PFSK-1 (cell line): ENCODE measurements at regions not wholly inside any gene's neighbourhood (a gene's known extent, or its start where the extent isn't known, plus 50 kb on each side); places are given as distances from the start of the nearest gene placed in this dataset.

ENCODE experiments used
- FOXP2 ChIP-seq: optimal IDR thresholded peaks from 2 replicates; pipeline ENCODE3; 2011; ENCODE audit warnings: borderline replicate concordance, control low read depth, inconsistent platforms; ENCODE audit not compliant: insufficient read depth; ENCODE audit errors: extremely low read length, extremely low read depth
- POLR2AphosphoS5 ChIP-seq: IDR thresholded peaks from 2 replicates; pipeline ENCODE4 v1.6.1; 2012; ENCODE audit warnings: low read depth, mild to moderate bottlenecking, control low read depth, low read length, moderate library complexity
- REST ChIP-seq, 2 experiments: IDR thresholded peaks; 2 replicates each; pipeline versions ENCODE4 v1.6.1 to v1.8.0; 2011 to 2012; ENCODE audit warnings: low read depth in 2 of 2, low read length in 2 of 2, control low read depth in 1 of 2, inconsistent platforms in 1 of 2, mild to moderate bottlenecking in 1 of 2, moderate library complexity in 1 of 2; ENCODE audit not compliant: insufficient read depth in 1 of 2
- SIN3A ChIP-seq: IDR thresholded peaks from 2 replicates; pipeline ENCODE4 v1.6.1; 2012; ENCODE audit warnings: mild to moderate bottlenecking, low read length, moderate library complexity, borderline replicate concordance; ENCODE audit not compliant: insufficient read depth
- TAF1 ChIP-seq: IDR thresholded peaks from 2 replicates; pipeline ENCODE4 v1.6.1; 2012; ENCODE audit warnings: low read length, control low read depth, borderline replicate concordance; ENCODE audit not compliant: insufficient read depth

DNA sequence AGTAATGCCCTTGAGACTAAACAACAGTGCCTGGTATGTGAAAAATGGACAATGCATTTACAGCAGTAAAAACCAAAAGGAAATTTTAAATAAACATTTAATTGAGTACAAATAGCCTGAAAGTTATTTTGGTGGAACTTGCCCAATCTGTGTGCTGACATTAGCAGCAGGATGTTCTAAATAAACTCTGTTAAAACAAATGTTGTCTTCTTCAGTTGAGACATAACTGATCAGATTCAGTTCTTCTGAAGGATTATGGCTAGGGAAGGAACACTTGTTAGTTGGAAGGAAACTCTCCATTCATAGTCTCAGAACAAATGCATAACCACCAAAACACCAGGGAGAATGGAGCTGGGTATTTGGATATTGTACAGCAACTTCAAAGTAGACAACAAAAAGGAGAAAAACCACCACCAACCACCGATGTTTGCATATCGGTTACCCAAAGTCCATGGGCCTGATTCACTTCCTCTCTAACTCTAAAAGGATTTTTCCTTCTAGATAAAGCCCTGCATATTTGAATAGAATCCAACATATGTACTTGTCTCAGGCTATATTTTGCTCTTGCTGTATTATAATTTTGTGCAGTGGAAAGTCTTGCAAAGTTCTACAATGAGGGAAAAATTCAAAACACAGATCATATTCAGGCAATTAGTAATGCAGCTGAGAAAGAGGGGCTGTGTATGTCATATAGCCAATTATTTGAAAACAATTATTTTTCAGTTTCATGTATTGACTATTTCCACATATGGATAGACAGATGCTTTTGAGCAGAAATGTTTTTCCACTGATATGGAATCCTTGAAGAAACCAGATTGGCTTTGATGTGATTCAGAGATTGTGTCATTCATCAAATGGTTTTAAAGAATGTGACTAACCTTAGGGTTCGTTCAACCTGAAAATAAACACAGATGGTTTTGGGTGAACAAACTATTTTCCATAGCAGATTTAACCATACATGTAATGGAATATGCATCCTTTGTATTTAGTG lies 152.2 kb upstream of the BMP4 start:
- no peak for TF ChIP-seq FOXP2
- no peak for TF ChIP-seq SIN3A

- no peak for TF ChIP-seq POLR2AphosphoS5
- TF ChIP-seq SIN3A = no peak
- no peak for TF ChIP-seq TAF1
- no peak for TF ChIP-seq FOXP2
- no peak for TF ChIP-seq REST (IDR thresholded peaks at IDR 0.05; ENCODE audit: insufficient read depth in 1 of 2, low read depth in 2 of 2, low read length in 2 of 2)
Measured at GRCh38 chr14:54109521-54110120, 153.0 kb upstream of the BMP4 start.

GRCh38 chr14:54114941-54115340 lies 158.3 kb upstream of the BMP4 start:
- TF ChIP-seq POLR2AphosphoS5 (no peak), TAF1 (no peak), REST (IDR thresholded peaks at IDR 0.05; ENCODE audit: insufficient read depth in 1 of 2, low read depth in 2 of 2, low read length in 2 of 2) (no peak), SIN3A (no peak), FOXP2 (no peak)

DNA sequence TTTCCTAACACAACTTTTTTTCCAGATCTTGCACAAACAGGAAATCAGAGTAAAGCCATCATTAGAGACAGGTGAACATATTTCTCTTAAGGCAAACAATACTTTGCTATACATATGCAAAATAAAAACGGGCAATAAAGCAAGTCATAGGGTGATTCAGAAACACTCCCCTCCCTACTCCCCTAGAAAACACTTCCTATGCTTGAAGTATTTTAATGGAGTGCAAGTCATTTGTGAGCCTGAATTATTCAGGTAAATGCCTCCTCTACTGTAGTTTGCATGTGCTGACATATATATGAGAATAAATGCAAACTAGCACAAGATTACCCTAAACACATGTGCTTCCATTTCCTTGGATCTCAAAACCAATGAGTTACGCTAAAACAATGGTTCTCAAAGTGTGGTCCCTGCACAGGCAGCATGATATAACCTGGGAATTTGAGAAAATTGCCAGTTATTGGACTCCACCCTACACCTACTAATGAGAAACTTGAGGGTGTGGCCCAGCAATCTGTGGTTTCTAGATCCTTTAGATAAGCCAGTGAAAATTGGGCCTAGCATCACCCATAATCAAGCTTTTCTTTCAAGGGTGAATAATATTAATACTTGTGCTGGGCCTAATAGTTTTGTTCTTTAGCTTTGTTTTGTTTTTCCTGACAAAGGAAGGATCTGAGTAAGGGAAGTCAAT lies 159.7 kb upstream of the BMP4 start:
- TF ChIP-seq REST (IDR thresholded peaks at IDR 0.05; ENCODE audit: insufficient read depth in 1 of 2, low read depth in 2 of 2, low read length in 2 of 2) (no peak), FOXP2 (no peak), SIN3A (no peak), TAF1 (no peak), POLR2AphosphoS5 (no peak)

- TF ChIP-seq TAF1 = no peak
- TF ChIP-seq SIN3A = no peak
- TF ChIP-seq FOXP2 = no peak
- no peak for TF ChIP-seq REST (IDR thresholded peaks at IDR 0.05; ENCODE audit: insufficient read depth in 1 of 2, low read depth in 2 of 2, low read length in 2 of 2)
- no peak for TF ChIP-seq POLR2AphosphoS5
Measured at GRCh38 chr14:54116972-54117371, 160.3 kb upstream of the BMP4 start.
